Uterus (tissue), 2 donors: ENCODE measurements at regions not wholly inside any gene's neighbourhood (a gene's known extent, or its start where the extent isn't known, plus 50 kb on each side); places are given as distances from the start of the nearest gene placed in this dataset.
A peak's percentile ranks its signal among the peaks of the same experiment; 100 is the strongest.

Experiments used
- CTCF ChIP-seq, 4 experiments: fragments of 200-600 bp in 2 of 4; fragments of 450-650 bp in 2 of 4; sonication (generic) in 2 of 4; IDR thresholded peaks; one replicate each; pipeline ENCODE4 v1.5.1; 2016 to 2019; ENCODE audit warnings: antibody characterized with exemption in 4 of 4, mild to moderate bottlenecking in 2 of 4, moderate library complexity in 1 of 4
- POLR2A ChIP-seq, 2 donors: fragments of 450-650 bp; IDR thresholded peaks; one replicate each; pipeline ENCODE4 v1.6.1; 2016; ENCODE audit warnings: antibody characterized with exemption in 2 of 2, mild to moderate bottlenecking in 1 of 2, moderate library complexity in 1 of 2

- no peak for TF ChIP-seq CTCF (IDR thresholded peaks at IDR 0.05)
- peak in 1 of 2 donors; percentile 31 for TF ChIP-seq POLR2A (IDR thresholded peaks at IDR 0.05)
Measured at GRCh38 chr3:188948281-188948996, 223.3 kb upstream of the TPRG1 start.
